ENCODE measurements at regions not wholly inside any gene's neighbourhood (a gene's known extent, or its start where the extent isn't known, plus 50 kb on each side); places are given as distances from the start of the nearest gene placed in this dataset.

DNA sequence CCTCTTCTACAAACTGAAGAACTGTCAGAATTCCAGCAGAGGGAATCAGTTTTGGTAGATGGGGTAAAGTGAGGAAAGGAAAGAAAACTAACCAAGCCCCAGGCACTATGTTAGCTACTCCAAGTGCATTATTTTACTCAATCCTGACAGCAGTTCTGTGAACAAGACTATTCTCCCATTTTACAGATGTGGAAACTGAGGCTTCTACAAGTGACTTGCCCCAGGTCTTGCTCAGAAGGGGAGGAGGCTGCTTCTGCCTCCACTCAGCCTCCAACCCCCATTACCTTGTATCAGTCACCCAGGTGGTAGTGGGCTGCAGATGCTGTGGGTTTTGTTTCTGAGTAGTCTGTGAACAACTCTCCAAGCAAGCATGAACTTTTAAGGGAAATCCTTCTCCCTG lies 315.2 kb upstream of the MAF start:
- no peaks in the 10 kb centered on the region for H3K9me2 ChIP-seq (replicated peaks; ENCODE audit: low read depth, low read length)
- no peaks in the 10 kb centered on the region for H3K27me3 ChIP-seq (ENCODE audit: insufficient read depth, low read length, poor library complexity, severe bottlenecking)
- no peaks in the 10 kb centered on the region for H4K20me1 ChIP-seq (ENCODE audit: insufficient read depth, low read length, poor library complexity, severe bottlenecking)
- H3K9ac ChIP-seq (ENCODE audit: low read depth, low read length, poor library complexity, severe bottlenecking), result no peak overlapping the region
- no peaks in the 10 kb centered on the region for H3F3A ChIP-seq (ENCODE audit: low read depth)
- no peak overlapping the region for H2AFZ ChIP-seq (ENCODE audit: low read length)
- H3K36me3 ChIP-seq (ENCODE audit: insufficient read depth, low read length), result no peaks in the 10 kb centered on the region
- no peak overlapping the region for H3K4me3 ChIP-seq (ENCODE audit: low read length, poor library complexity, severe bottlenecking)
- no peak overlapping the region for H3K4me2 ChIP-seq (ENCODE audit: low read depth, low read length, poor library complexity, severe bottlenecking)
- H3K4me1 ChIP-seq (ENCODE audit: insufficient read depth, low read length, poor library complexity, severe bottlenecking), result no peaks in the 10 kb centered on the region
- no peak for TF ChIP-seq EZH2phosphoT487 (IDR thresholded peaks at IDR 0.05; ENCODE audit: borderline replicate concordance)
- TF ChIP-seq, protein P1, sequence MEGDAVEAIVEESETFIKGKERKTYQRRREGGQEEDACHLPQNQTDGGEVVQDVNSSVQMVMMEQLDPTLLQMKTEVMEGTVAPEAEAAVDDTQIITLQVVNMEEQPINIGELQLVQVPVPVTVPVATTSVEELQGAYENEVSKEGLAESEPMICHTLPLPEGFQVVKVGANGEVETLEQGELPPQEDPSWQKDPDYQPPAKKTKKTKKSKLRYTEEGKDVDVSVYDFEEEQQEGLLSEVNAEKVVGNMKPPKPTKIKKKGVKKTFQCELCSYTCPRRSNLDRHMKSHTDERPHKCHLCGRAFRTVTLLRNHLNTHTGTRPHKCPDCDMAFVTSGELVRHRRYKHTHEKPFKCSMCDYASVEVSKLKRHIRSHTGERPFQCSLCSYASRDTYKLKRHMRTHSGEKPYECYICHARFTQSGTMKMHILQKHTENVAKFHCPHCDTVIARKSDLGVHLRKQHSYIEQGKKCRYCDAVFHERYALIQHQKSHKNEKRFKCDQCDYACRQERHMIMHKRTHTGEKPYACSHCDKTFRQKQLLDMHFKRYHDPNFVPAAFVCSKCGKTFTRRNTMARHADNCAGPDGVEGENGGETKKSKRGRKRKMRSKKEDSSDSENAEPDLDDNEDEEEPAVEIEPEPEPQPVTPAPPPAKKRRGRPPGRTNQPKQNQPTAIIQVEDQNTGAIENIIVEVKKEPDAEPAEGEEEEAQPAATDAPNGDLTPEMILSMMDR (conservative IDR thresholded peaks at IDR 0.05; ENCODE audit: low read length), result no peak
- H3K9me3 ChIP-seq (ENCODE audit: insufficient read depth, low read depth, low read length), result no peaks in the 10 kb centered on the region
- no peaks in the 10 kb centered on the region for H3K79me2 ChIP-seq (ENCODE audit: insufficient read depth, low read length)

DNA sequence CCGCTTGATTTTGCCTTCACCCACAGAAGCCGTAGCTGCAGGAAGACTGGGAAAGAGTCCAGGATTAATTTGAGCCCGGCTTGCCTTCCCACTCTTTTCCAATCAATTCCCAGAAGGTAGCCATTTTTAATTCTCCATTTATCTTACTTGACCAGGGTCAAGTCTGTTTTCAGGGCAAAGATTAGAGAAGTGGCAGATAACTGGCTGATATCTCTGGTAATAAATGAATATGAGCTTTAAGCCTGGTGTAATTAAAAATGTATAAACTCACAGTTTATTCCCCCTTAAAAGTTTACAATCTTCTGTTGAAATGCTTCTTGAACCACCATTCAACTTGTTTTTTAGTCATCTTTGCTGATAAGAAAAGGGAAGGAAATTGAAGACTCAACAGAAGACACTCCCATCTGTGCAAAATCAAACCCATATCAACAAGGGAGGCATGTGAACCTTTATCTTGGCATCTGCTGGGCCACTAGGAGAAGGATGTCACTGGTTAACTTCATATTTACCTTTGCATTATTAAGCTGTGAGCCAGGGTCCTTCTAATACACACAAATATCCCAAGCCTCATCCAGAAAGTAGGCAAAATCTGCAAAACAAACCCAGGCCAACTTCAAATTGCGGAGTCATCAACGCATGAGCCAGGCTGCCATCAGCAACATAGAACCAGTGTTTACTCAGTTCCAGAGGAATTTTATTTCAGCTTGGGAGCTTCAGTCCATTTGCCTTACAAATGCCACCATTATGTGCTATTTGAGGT lies 314.6 kb upstream of the MAF start:
- H3K36me3 ChIP-seq (ENCODE audit: insufficient read depth, low read length), result no peaks in the 10 kb centered on the region
- H3K9me2 ChIP-seq (replicated peaks; ENCODE audit: low read depth, low read length), result no peaks in the 10 kb centered on the region
- H3K4me2 ChIP-seq (ENCODE audit: low read depth, low read length, poor library complexity, severe bottlenecking), result no peak overlapping the region
- no peaks in the 10 kb centered on the region for H4K20me1 ChIP-seq (ENCODE audit: insufficient read depth, low read length, poor library complexity, severe bottlenecking)
- no peaks in the 10 kb centered on the region for H3K79me2 ChIP-seq (ENCODE audit: insufficient read depth, low read length)
- H3K4me1 ChIP-seq (ENCODE audit: insufficient read depth, low read length, poor library complexity, severe bottlenecking), result no peaks in the 10 kb centered on the region
- no peak overlapping the region for H3K4me3 ChIP-seq (ENCODE audit: low read length, poor library complexity, severe bottlenecking)
- TF ChIP-seq, protein P1 (conservative IDR thresholded peaks at IDR 0.05; ENCODE audit: low read length), result no peak
- no peak for TF ChIP-seq EZH2phosphoT487 (IDR thresholded peaks at IDR 0.05; ENCODE audit: borderline replicate concordance)
- no peaks in the 10 kb centered on the region for H3K27me3 ChIP-seq (ENCODE audit: insufficient read depth, low read length, poor library complexity, severe bottlenecking)
- H3K9ac ChIP-seq (ENCODE audit: low read depth, low read length, poor library complexity, severe bottlenecking), result no peak overlapping the region
- no peaks in the 10 kb centered on the region for H3K9me3 ChIP-seq (ENCODE audit: insufficient read depth, low read depth, low read length)
- H2AFZ ChIP-seq (ENCODE audit: low read length), result no peak overlapping the region
- no peaks in the 10 kb centered on the region for H3F3A ChIP-seq (ENCODE audit: low read depth)

DNA sequence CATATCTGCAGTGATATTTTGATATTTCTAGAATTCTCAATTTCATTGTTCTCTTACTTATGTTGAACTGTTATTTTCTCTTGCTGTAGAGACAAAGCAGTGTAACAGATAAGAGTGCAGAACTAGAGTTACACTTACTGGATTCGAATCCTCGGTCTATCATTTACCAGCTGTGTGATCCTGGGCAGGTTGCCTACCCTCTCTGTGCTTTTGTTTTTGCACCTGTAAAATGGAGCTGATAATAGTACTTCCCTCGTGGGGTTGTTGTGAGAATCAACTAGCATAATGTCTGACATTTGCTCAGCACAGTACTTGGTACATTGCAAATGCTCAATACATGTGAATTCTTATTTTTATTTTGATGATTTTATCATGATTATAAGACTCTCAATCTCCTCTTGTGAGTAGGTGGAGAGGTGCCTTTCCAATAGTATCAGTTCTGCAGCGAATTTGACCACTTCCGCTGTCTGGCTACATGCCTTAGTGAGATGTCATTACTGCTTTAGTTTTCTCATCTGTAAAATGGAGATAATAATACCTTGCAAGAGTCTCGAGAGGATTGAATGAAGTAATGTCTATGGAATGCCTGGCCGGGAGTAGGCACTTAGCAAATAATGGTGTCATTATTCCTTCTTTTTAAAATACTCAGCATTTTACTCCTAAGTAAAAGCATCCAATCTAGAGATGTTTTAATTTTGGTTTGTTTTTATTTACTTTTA lies 312.2 kb upstream of the MAF start:
- Histone ChIP-seq H3K36me3 (ENCODE audit: insufficient read depth, low read length) (no peaks in the 10 kb centered on the region), H3K4me1 (ENCODE audit: insufficient read depth, low read length, poor library complexity, severe bottlenecking) (no peaks in the 10 kb centered on the region), H3K9me2 (replicated peaks; ENCODE audit: low read depth, low read length) (no peaks in the 10 kb centered on the region), H3K27me3 (ENCODE audit: insufficient read depth, low read length, poor library complexity, severe bottlenecking) (no peaks in the 10 kb centered on the region), H4K20me1 (ENCODE audit: insufficient read depth, low read length, poor library complexity, severe bottlenecking) (no peaks in the 10 kb centered on the region), H3K9me3 (ENCODE audit: insufficient read depth, low read depth, low read length) (no peaks in the 10 kb centered on the region), H2AFZ (ENCODE audit: low read length) (no peak overlapping the region), H3K4me3 (ENCODE audit: low read length, poor library complexity, severe bottlenecking) (no peak overlapping the region), H3K4me2 (ENCODE audit: low read depth, low read length, poor library complexity, severe bottlenecking) (no peak overlapping the region), H3K9ac (ENCODE audit: low read depth, low read length, poor library complexity, severe bottlenecking) (no peak overlapping the region), H3F3A (ENCODE audit: low read depth) (no peaks in the 10 kb centered on the region), H3K79me2 (ENCODE audit: insufficient read depth, low read length) (no peaks in the 10 kb centered on the region)
- no peak for TF ChIP-seq EZH2phosphoT487 (IDR thresholded peaks at IDR 0.05; ENCODE audit: borderline replicate concordance)
- TF ChIP-seq, protein P1 (conservative IDR thresholded peaks at IDR 0.05; ENCODE audit: low read length), result no peak
